ENCODE measurements at regions not wholly inside any gene's neighbourhood (a gene's known extent, or its start where the extent isn't known, plus 50 kb on each side); places are given as distances from the start of the nearest gene placed in this dataset.

DNA sequence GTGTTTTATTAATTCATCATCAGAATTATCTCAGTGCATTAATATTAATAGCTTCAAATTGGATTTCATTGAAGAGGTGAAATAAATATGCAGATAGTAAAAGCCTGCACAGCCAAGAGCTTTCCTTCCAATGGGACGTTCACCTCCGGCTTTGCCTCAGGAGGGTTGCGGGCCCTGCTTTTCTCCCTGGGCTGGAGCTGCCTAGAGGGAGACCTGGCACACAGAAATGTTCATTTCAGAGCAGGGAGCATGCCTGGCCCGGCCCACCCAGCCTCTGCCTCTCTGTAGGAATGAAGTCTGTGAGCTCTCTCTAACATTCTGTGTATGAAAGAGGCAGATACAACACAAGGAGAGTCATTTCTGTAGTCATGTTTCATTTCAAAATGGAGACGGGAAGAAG, 100.4 kb upstream of the IRX2 start:
- TF ChIP-seq CREB1 (CRISPR knock-in tag; IDR thresholded peaks at IDR 0.05) (no peak), ETV6 (CRISPR knock-in tag; IDR thresholded peaks at IDR 0.05) (no peak), ZBTB21 (CRISPR knock-in tag; IDR thresholded peaks at IDR 0.05; ENCODE audit: borderline replicate concordance) (no peak), NR3C1 (CRISPR knock-in tag; conservative IDR thresholded peaks at IDR 0.05; ENCODE audit: low read depth) (no peak), TEAD4 (CRISPR knock-in tag; IDR thresholded peaks at IDR 0.05) (no peak), JAZF1 (CRISPR knock-in tag; IDR thresholded peaks at IDR 0.05) (no peak)
- TF ChIP-seq, protein P1, sequence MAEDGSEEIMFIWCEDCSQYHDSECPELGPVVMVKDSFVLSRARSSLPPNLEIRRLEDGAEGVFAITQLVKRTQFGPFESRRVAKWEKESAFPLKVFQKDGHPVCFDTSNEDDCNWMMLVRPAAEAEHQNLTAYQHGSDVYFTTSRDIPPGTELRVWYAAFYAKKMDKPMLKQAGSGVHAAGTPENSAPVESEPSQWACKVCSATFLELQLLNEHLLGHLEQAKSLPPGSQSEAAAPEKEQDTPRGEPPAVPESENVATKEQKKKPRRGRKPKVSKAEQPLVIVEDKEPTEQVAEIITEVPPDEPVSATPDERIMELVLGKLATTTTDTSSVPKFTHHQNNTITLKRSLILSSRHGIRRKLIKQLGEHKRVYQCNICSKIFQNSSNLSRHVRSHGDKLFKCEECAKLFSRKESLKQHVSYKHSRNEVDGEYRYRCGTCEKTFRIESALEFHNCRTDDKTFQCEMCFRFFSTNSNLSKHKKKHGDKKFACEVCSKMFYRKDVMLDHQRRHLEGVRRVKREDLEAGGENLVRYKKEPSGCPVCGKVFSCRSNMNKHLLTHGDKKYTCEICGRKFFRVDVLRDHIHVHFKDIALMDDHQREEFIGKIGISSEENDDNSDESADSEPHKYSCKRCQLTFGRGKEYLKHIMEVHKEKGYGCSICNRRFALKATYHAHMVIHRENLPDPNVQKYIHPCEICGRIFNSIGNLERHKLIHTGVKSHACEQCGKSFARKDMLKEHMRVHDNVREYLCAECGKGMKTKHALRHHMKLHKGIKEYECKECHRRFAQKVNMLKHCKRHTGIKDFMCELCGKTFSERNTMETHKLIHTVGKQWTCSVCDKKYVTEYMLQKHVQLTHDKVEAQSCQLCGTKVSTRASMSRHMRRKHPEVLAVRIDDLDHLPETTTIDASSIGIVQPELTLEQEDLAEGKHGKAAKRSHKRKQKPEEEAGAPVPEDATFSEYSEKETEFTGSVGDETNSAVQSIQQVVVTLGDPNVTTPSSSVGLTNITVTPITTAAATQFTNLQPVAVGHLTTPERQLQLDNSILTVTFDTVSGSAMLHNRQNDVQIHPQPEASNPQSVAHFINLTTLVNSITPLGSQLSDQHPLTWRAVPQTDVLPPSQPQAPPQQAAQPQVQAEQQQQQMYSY (CRISPR knock-in tag; IDR thresholded peaks at IDR 0.05) = no peak
- TF ChIP-seq, protein P2, sequence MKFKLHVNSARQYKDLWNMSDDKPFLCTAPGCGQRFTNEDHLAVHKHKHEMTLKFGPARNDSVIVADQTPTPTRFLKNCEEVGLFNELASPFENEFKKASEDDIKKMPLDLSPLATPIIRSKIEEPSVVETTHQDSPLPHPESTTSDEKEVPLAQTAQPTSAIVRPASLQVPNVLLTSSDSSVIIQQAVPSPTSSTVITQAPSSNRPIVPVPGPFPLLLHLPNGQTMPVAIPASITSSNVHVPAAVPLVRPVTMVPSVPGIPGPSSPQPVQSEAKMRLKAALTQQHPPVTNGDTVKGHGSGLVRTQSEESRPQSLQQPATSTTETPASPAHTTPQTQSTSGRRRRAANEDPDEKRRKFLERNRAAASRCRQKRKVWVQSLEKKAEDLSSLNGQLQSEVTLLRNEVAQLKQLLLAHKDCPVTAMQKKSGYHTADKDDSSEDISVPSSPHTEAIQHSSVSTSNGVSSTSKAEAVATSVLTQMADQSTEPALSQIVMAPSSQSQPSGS (CRISPR knock-in tag; IDR thresholded peaks at IDR 0.05; ENCODE audit: borderline replicate concordance, low read depth) = no peak
- TF ChIP-seq, protein P3, sequence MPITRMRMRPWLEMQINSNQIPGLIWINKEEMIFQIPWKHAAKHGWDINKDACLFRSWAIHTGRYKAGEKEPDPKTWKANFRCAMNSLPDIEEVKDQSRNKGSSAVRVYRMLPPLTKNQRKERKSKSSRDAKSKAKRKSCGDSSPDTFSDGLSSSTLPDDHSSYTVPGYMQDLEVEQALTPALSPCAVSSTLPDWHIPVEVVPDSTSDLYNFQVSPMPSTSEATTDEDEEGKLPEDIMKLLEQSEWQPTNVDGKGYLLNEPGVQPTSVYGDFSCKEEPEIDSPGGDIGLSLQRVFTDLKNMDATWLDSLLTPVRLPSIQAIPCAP (CRISPR knock-in tag; IDR thresholded peaks at IDR 0.05) = no peak
- TF ChIP-seq, protein P4, sequence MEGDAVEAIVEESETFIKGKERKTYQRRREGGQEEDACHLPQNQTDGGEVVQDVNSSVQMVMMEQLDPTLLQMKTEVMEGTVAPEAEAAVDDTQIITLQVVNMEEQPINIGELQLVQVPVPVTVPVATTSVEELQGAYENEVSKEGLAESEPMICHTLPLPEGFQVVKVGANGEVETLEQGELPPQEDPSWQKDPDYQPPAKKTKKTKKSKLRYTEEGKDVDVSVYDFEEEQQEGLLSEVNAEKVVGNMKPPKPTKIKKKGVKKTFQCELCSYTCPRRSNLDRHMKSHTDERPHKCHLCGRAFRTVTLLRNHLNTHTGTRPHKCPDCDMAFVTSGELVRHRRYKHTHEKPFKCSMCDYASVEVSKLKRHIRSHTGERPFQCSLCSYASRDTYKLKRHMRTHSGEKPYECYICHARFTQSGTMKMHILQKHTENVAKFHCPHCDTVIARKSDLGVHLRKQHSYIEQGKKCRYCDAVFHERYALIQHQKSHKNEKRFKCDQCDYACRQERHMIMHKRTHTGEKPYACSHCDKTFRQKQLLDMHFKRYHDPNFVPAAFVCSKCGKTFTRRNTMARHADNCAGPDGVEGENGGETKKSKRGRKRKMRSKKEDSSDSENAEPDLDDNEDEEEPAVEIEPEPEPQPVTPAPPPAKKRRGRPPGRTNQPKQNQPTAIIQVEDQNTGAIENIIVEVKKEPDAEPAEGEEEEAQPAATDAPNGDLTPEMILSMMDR (IDR thresholded peaks at IDR 0.05) = no peak
- TF ChIP-seq, protein P5, sequence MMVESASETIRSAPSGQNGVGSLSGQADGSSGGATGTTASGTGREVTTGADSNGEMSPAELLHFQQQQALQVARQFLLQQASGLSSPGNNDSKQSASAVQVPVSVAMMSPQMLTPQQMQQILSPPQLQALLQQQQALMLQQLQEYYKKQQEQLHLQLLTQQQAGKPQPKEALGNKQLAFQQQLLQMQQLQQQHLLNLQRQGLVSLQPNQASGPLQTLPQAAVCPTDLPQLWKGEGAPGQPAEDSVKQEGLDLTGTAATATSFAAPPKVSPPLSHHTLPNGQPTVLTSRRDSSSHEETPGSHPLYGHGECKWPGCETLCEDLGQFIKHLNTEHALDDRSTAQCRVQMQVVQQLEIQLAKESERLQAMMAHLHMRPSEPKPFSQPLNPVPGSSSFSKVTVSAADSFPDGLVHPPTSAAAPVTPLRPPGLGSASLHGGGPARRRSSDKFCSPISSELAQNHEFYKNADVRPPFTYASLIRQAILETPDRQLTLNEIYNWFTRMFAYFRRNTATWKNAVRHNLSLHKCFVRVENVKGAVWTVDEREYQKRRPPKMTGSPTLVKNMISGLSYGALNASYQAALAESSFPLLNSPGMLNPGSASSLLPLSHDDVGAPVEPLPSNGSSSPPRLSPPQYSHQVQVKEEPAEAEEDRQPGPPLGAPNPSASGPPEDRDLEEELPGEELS (CRISPR knock-in tag; IDR thresholded peaks at IDR 0.05) = no peak
- TF ChIP-seq, protein P6, sequence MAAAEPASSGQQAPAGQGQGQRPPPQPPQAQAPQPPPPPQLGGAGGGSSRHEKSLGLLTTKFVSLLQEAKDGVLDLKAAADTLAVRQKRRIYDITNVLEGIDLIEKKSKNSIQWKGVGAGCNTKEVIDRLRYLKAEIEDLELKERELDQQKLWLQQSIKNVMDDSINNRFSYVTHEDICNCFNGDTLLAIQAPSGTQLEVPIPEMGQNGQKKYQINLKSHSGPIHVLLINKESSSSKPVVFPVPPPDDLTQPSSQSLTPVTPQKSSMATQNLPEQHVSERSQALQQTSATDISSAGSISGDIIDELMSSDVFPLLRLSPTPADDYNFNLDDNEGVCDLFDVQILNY (CRISPR knock-in tag; IDR thresholded peaks at IDR 0.05) = no peak
- TF ChIP-seq, protein P7, sequence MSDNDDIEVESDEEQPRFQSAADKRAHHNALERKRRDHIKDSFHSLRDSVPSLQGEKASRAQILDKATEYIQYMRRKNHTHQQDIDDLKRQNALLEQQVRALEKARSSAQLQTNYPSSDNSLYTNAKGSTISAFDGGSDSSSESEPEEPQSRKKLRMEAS (CRISPR knock-in tag; IDR thresholded peaks at IDR 0.05) = no peak
- TF ChIP-seq, protein P8, sequence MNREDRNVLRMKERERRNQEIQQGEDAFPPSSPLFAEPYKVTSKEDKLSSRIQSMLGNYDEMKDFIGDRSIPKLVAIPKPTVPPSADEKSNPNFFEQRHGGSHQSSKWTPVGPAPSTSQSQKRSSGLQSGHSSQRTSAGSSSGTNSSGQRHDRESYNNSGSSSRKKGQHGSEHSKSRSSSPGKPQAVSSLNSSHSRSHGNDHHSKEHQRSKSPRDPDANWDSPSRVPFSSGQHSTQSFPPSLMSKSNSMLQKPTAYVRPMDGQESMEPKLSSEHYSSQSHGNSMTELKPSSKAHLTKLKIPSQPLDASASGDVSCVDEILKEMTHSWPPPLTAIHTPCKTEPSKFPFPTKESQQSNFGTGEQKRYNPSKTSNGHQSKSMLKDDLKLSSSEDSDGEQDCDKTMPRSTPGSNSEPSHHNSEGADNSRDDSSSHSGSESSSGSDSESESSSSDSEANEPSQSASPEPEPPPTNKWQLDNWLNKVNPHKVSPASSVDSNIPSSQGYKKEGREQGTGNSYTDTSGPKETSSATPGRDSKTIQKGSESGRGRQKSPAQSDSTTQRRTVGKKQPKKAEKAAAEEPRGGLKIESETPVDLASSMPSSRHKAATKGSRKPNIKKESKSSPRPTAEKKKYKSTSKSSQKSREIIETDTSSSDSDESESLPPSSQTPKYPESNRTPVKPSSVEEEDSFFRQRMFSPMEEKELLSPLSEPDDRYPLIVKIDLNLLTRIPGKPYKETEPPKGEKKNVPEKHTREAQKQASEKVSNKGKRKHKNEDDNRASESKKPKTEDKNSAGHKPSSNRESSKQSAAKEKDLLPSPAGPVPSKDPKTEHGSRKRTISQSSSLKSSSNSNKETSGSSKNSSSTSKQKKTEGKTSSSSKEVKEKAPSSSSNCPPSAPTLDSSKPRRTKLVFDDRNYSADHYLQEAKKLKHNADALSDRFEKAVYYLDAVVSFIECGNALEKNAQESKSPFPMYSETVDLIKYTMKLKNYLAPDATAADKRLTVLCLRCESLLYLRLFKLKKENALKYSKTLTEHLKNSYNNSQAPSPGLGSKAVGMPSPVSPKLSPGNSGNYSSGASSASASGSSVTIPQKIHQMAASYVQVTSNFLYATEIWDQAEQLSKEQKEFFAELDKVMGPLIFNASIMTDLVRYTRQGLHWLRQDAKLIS (CRISPR knock-in tag; IDR thresholded peaks at IDR 0.05; ENCODE audit: borderline replicate concordance) = no peak

All from WTC11 (cell line).